ENCODE measurements at regions not wholly inside any gene's neighbourhood (a gene's known extent, or its start where the extent isn't known, plus 50 kb on each side); places are given as distances from the start of the nearest gene placed in this dataset.

GRCh38 chr13:57511603-57512002, 119.9 kb upstream of the PCDH17 start (continued):
- TF ChIP-seq ZNF407 (IDR thresholded peaks at IDR 0.05; ENCODE audit: low read depth) (no peak), NFXL1 (CRISPR knock-in tag; IDR thresholded peaks at IDR 0.05) (no peak)

- FAIRE-seq, result no peak
- intact Hi-C loops (cut with micrococcal nuclease) (no loop called here), in situ Hi-C loops (cut with MboI) (no loop called here)
- H3K36me3 ChIP-seq (ENCODE audit: control insufficient read depth, insufficient read depth, low read length), result no peaks in the 10 kb centered on the region
- BruUV-seq (replicated peaks), result no TSS peak
- H3K4me2 ChIP-seq (ENCODE audit: insufficient read depth, low read length), result no peak overlapping the region
- H4K20me1 ChIP-seq (replicated peaks; ENCODE audit: control insufficient read depth, insufficient read depth, low read length), result no peaks in the 10 kb centered on the region
- DNase-seq (ENCODE audit: extremely low read depth in 1 of 4, low spot score in 3 of 4), result no peak
- H3K9me3 ChIP-seq (replicated peaks; ENCODE audit: control insufficient read depth, insufficient read depth, low read depth, low read length), result no peaks in the 10 kb centered on the region
- no peak overlapping the region for H2AFZ ChIP-seq (ENCODE audit: low read depth, low read length)
- no peaks in the 10 kb centered on the region for H3K4me1 ChIP-seq (replicated peaks in 1 of 2; ENCODE audit: control insufficient read depth in 2 of 2, insufficient read depth in 2 of 2, low read length in 2 of 2)
- no peaks in the 10 kb centered on the region for H3K9me1 ChIP-seq (ENCODE audit: control insufficient read depth, insufficient read depth, low read length)
- no peaks in the 10 kb centered on the region for H3K27me3 ChIP-seq (ENCODE audit: control insufficient read depth in 2 of 2, insufficient read depth in 2 of 2, low read length in 2 of 2)
- ATAC-seq, result no peak
- no peaks in the 10 kb centered on the region for H3K79me2 ChIP-seq (ENCODE audit: control insufficient read depth, insufficient read depth, low read length)
- H3K4me3 ChIP-seq, result no peak overlapping the region
- H3K27ac ChIP-seq (ENCODE audit: extremely low read depth, low read depth, low read length), result no peak overlapping the region
- CTCF ChIA-PET (ENCODE audit: low intra/inter-chr PET ratio), result no interaction called here
- POLR2A ChIA-PET, result no interaction called here
- 0% methylated on average over 1 of the region's 1 CpG for WGBS (ENCODE audit: insufficient coverage, low coverage, missing lambda C conversion rate)
- H3K9ac ChIP-seq (ENCODE audit: insufficient read depth in 1 of 2, low read depth in 2 of 2, low read length in 2 of 2), result no peak overlapping the region
- TF ChIP-seq ARNT (IDR thresholded peaks at IDR 0.05) (no peak), NR4A1 (CRISPR knock-in tag; IDR thresholded peaks at IDR 0.05) (no peak), NR4A1 (tag; IDR thresholded peaks at IDR 0.05) (no peak), CREB3L1 (IDR thresholded peaks at IDR 0.05; ENCODE audit: borderline replicate concordance, low read depth) (no peak), DEAF1 (CRISPR knock-in tag; IDR thresholded peaks at IDR 0.05) (no peak), MCM3 (IDR thresholded peaks at IDR 0.05) (no peak), ETV6 (IDR thresholded peaks at IDR 0.05; ENCODE audit: borderline replicate concordance in 1 of 2, low read depth in 2 of 2, low read length in 1 of 2) (no peak), ETV6 (CRISPR knock-in tag; IDR thresholded peaks at IDR 0.05; ENCODE audit: borderline replicate concordance) (no peak), ADNP (tag; IDR thresholded peaks at IDR 0.05) (no peak)
These were observed 104.3 kb upstream of the PCDH17 start for GRCh38 chr13:57527114-57527735.

Data from K562 (cell line).